RWPE2 (cell line): ENCODE measurements at regions not wholly inside any gene's neighbourhood (a gene's known extent, or its start where the extent isn't known, plus 50 kb on each side); places are given as distances from the start of the nearest gene placed in this dataset.

Experiments
- ATAC-seq: fragments of 200-7000 bp; cut with Tn5 transposase; 3 replicates; pipeline ENCODE4 v1.9.1; 2021; ENCODE audit warnings: low read depth
- DNase-seq: peaks from one replicate; pipeline ENCODE4 v3.0.0-alpha.2; 2020; ENCODE audit warnings: low spot score
- H3K27ac ChIP-seq: fragments of 450-650 bp; 2 replicates; pipeline ENCODE4 v1.5.1; 2017; ENCODE audit warnings: mild to moderate bottlenecking; ENCODE audit not compliant: poor library complexity, severe bottlenecking
- H3K27me3 ChIP-seq: fragments of 250-450 bp; sonication (Bioruptor Pico); 2 replicates; pipeline ENCODE4 v1.5.1; 2021; ENCODE audit warnings: mild to moderate bottlenecking, moderate library complexity; ENCODE audit not compliant: insufficient read depth, poor library complexity, severe bottlenecking
- H3K36me3 ChIP-seq: fragments of 250-450 bp; sonication (Bioruptor Pico); 2 replicates; pipeline ENCODE4 v1.5.1; 2020; ENCODE audit warnings: low read depth, mild to moderate bottlenecking, moderate library complexity
- H3K4me1 ChIP-seq: fragments of 250-450 bp; sonication (Bioruptor Pico); 2 replicates; pipeline ENCODE4 v1.5.1; 2021; ENCODE audit warnings: mild to moderate bottlenecking, moderate library complexity; ENCODE audit not compliant: insufficient read depth, poor library complexity, severe bottlenecking
- H3K4me3 ChIP-seq: fragments of 250-450 bp; sonication (Bioruptor Pico); 2 replicates; pipeline ENCODE4 v1.5.1; 2021; ENCODE audit warnings: mild to moderate bottlenecking, moderate library complexity; ENCODE audit not compliant: severe bottlenecking
- H3K9me3 ChIP-seq: fragments of 250-450 bp; sonication (Bioruptor Pico); 2 replicates; pipeline ENCODE4 v1.5.1; 2021; ENCODE audit warnings: mild to moderate bottlenecking, moderate library complexity; ENCODE audit not compliant: severe bottlenecking
- CTCF ChIP-seq: fragments of 450-650 bp; IDR thresholded peaks from one replicate; pipeline ENCODE4 v1.5.1; 2017; ENCODE audit warnings: mild to moderate bottlenecking, moderate library complexity; ENCODE audit not compliant: poor library complexity, severe bottlenecking

- no peak overlapping the region for H3K4me3 ChIP-seq
- H3K27ac ChIP-seq, result no peak overlapping the region
- no peaks in the 10 kb centered on the region for H3K27me3 ChIP-seq
- ATAC-seq (no peak), DNase-seq (no peak)
- no peak for TF ChIP-seq CTCF
- H3K36me3 ChIP-seq, result no peaks in the 10 kb centered on the region
- H3K9me3 ChIP-seq, result no peaks in the 10 kb centered on the region
- no peaks in the 10 kb centered on the region for H3K4me1 ChIP-seq
These were observed 223.0 kb downstream of the EBLN2 start for GRCh38 chr3:73284472-73284871.

GRCh38 chr3:73291541-73291940, 230.1 kb downstream of the EBLN2 start:
- no peaks in the 10 kb centered on the region for H3K9me3 ChIP-seq
- no peak for TF ChIP-seq CTCF
- no peaks in the 10 kb centered on the region for H3K27me3 ChIP-seq
- no peak overlapping the region for H3K4me3 ChIP-seq
- no peaks in the 10 kb centered on the region for H3K36me3 ChIP-seq
- DNase-seq (no peak), ATAC-seq (no peak)
- H3K4me1 ChIP-seq, result no peaks in the 10 kb centered on the region
- no peak overlapping the region for H3K27ac ChIP-seq

- H3K27me3 ChIP-seq, result no peaks in the 10 kb centered on the region
- TF ChIP-seq CTCF, result no peak
- no peak overlapping the region for H3K27ac ChIP-seq
- no peaks in the 10 kb centered on the region for H3K36me3 ChIP-seq
- DNase-seq (no peak), ATAC-seq (no peak)
- H3K4me3 ChIP-seq, result no peak overlapping the region
- H3K4me1 ChIP-seq, result no peaks in the 10 kb centered on the region
- H3K9me3 ChIP-seq, result no peaks in the 10 kb centered on the region
These were observed 230.8 kb downstream of the EBLN2 start for GRCh38 chr3:73292220-73292619.

- no peak overlapping the region for H3K4me3 ChIP-seq
- H3K9me3 ChIP-seq, result no peaks in the 10 kb centered on the region
- DNase-seq, result no peak
- no peak overlapping the region for H3K27ac ChIP-seq
- no peaks in the 10 kb centered on the region for H3K36me3 ChIP-seq
- no peak for TF ChIP-seq CTCF
- peaks cover 2% of the 10 kb centered on the region for H3K27me3 ChIP-seq
- H3K4me1 ChIP-seq, result no peaks in the 10 kb centered on the region
- no peak for ATAC-seq
These were observed 233.1 kb downstream of the EBLN2 start for GRCh38 chr3:73294537-73294936.

GRCh38 chr3:73295876-73296635, 234.6 kb downstream of the EBLN2 start:
- no peak overlapping the region for H3K4me3 ChIP-seq
- no peak for TF ChIP-seq CTCF
- H3K36me3 ChIP-seq, result no peaks in the 10 kb centered on the region
- no peak for DNase-seq
- no peak for ATAC-seq
- no peaks in the 10 kb centered on the region for H3K9me3 ChIP-seq
- no peaks in the 10 kb centered on the region for H3K4me1 ChIP-seq
- H3K27ac ChIP-seq, result no peak overlapping the region
- H3K27me3 ChIP-seq, result peaks cover 2% of the 10 kb centered on the region
